SU-DHL-6 (cell line): ENCODE measurements at regions not wholly inside any gene's neighbourhood (a gene's known extent, or its start where the extent isn't known, plus 50 kb on each side); places are given as distances from the start of the nearest gene placed in this dataset.

Experiments used
- EZH2phosphoT487 ChIP-seq: fragments of 200-600 bp; sonication (generic), shearing (Covaris generic); conservative IDR thresholded peaks from 2 replicates; pipeline ENCODE4 v1.6.1; 2018; ENCODE audit warnings: mild to moderate bottlenecking, antibody characterized with exemption, low read length, moderate library complexity, mixed read lengths
- TF ChIP-seq, protein P1 (sequence below): fragments of 200-600 bp; sonication (generic); IDR thresholded peaks from one replicate; pipeline ENCODE4 v1.5.1; 2017; ENCODE audit warnings: antibody characterized with exemption, mild to moderate bottlenecking, low read length, moderate library complexity; ENCODE audit not compliant: insufficient read depth, poor library complexity, severe bottlenecking

DNA sequence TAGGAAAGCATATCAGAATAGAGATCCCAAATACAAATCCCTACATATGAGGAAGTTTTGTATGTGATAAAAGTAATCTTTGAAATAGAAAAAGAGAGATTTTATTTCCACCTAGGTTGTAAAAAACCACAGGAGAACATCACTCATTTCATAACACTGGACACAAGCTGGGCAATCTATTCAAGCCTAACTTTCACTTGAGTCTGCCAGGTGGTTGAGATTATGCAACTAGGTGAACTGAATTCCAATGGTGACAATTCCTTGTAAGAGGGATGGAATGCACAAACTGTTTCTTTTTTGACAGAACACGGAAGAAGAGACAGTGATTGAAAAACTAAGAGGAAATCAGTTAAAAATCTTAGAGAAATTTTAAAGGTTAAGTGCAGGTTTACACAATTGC is 619.6 kb upstream of the TMEFF2 start:
- TF ChIP-seq, protein P1, sequence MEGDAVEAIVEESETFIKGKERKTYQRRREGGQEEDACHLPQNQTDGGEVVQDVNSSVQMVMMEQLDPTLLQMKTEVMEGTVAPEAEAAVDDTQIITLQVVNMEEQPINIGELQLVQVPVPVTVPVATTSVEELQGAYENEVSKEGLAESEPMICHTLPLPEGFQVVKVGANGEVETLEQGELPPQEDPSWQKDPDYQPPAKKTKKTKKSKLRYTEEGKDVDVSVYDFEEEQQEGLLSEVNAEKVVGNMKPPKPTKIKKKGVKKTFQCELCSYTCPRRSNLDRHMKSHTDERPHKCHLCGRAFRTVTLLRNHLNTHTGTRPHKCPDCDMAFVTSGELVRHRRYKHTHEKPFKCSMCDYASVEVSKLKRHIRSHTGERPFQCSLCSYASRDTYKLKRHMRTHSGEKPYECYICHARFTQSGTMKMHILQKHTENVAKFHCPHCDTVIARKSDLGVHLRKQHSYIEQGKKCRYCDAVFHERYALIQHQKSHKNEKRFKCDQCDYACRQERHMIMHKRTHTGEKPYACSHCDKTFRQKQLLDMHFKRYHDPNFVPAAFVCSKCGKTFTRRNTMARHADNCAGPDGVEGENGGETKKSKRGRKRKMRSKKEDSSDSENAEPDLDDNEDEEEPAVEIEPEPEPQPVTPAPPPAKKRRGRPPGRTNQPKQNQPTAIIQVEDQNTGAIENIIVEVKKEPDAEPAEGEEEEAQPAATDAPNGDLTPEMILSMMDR = no peak
- no peak for TF ChIP-seq EZH2phosphoT487
